ENCODE measurements at regions not wholly inside any gene's neighbourhood (a gene's known extent, or its start where the extent isn't known, plus 50 kb on each side); places are given as distances from the start of the nearest gene placed in this dataset.

GRCh38 chr13:112220296-112220875 is 153.4 kb downstream of the SOX1 start:
- TF ChIP-seq POLR2A (IDR thresholded peaks at IDR 0.05; ENCODE audit: low read depth, low read length) = no peak
- TF ChIP-seq, protein P1, sequence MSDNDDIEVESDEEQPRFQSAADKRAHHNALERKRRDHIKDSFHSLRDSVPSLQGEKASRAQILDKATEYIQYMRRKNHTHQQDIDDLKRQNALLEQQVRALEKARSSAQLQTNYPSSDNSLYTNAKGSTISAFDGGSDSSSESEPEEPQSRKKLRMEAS (IDR thresholded peaks at IDR 0.05; ENCODE audit: insufficient read depth, insufficient read length) = no peak
- no peak for TF ChIP-seq EZH2 (IDR thresholded peaks at IDR 0.05; ENCODE audit: borderline replicate concordance, low read depth, low read length, severe bottlenecking)
- TF ChIP-seq CTCF (IDR thresholded peaks at IDR 0.05; ENCODE audit: extremely low read depth in 1 of 2, insufficient read depth in 1 of 2, low read depth in 1 of 2, low read length in 2 of 2) = no peak
- TF ChIP-seq JUN (IDR thresholded peaks at IDR 0.05; ENCODE audit: borderline replicate concordance, insufficient read depth, insufficient read length, low read depth) = no peak
- no peak for TF ChIP-seq FOS (IDR thresholded peaks at IDR 0.05; ENCODE audit: borderline replicate concordance, insufficient read depth, low read length)
- TF ChIP-seq MYC (IDR thresholded peaks at IDR 0.05; ENCODE audit: low read depth, low read length) = no peak
- TF ChIP-seq GATA2 (IDR thresholded peaks at IDR 0.05; ENCODE audit: insufficient read depth, insufficient read length, low read depth, low read length) = no peak
